DND-41 (cell line): ENCODE measurements at regions not wholly inside any gene's neighbourhood (a gene's known extent, or its start where the extent isn't known, plus 50 kb on each side); places are given as distances from the start of the nearest gene placed in this dataset.

Experiments
- ATAC-seq: fragments of 200-7000 bp; cut with Tn5 transposase; 3 replicates; pipeline ENCODE4 v1.9.1; 2021; ENCODE audit warnings: low read depth; ENCODE audit not compliant: insufficient read depth
- DNase-seq: peaks from one replicate; pipeline ENCODE4 v3.0.0-alpha.2; 2020
- H2AFZ ChIP-seq: 2 replicates; pipeline ENCODE4 v1.6.0; 2012; ENCODE audit warnings: low read depth, low read length
- H3K27ac ChIP-seq: 2 replicates; pipeline ENCODE4 v1.5.1; 2012; ENCODE audit warnings: low read length, inconsistent platforms
- H3K27me3 ChIP-seq: fragments of 200-600 bp; sonication (generic); 2 replicates; pipeline ENCODE4 v1.6.0; 2012; ENCODE audit warnings: low read length, mild to moderate bottlenecking, inconsistent platforms; ENCODE audit not compliant: insufficient read depth, poor library complexity
- H3K36me3 ChIP-seq: 2 replicates; pipeline ENCODE4 v1.5.1; 2012; ENCODE audit warnings: low read length, inconsistent platforms; ENCODE audit not compliant: insufficient read depth
- H3K4me1 ChIP-seq: 2 replicates; pipeline ENCODE4 v1.5.1; 2012; ENCODE audit warnings: mild to moderate bottlenecking, low read length; ENCODE audit not compliant: insufficient read depth
- H3K4me2 ChIP-seq: 2 replicates; pipeline ENCODE4 v1.6.0; 2012; ENCODE audit warnings: mild to moderate bottlenecking, moderate library complexity, low read length, inconsistent platforms; ENCODE audit not compliant: insufficient read depth
- H3K4me3 ChIP-seq, 2 experiments: fragments of 200-600 bp in 1 of 2; shearing (Covaris generic) in 1 of 2; 2 replicates each; pipeline ENCODE4 v1.5.1; 2012 to 2016; ENCODE audit warnings: inconsistent platforms in 2 of 2, low read length in 2 of 2, mild to moderate bottlenecking in 2 of 2, low read depth in 1 of 2, moderate library complexity in 1 of 2
- H3K79me2 ChIP-seq: 2 replicates; pipeline ENCODE4 v1.6.0; 2012; ENCODE audit warnings: low read length, inconsistent platforms; ENCODE audit not compliant: insufficient read depth
- H3K9ac ChIP-seq: 2 replicates; pipeline ENCODE4 v1.6.0; 2012; ENCODE audit warnings: low read depth, mild to moderate bottlenecking, inconsistent platforms, low read length, moderate library complexity
- H3K9me3 ChIP-seq: 2 replicates; pipeline ENCODE4 v1.5.1; 2012; ENCODE audit warnings: low read length, moderate library complexity, mild to moderate bottlenecking, inconsistent platforms; ENCODE audit not compliant: insufficient read depth, severe bottlenecking
- H4K20me1 ChIP-seq: 2 replicates; pipeline ENCODE4 v1.6.0; 2012; ENCODE audit warnings: low read length; ENCODE audit not compliant: insufficient read depth
- EZH2 ChIP-seq: IDR thresholded peaks from 3 replicates; pipeline ENCODE4 v1.6.1; 2012; ENCODE audit warnings: borderline replicate concordance, low read depth, mild to moderate bottlenecking, moderate library complexity, low read length, inconsistent platforms; ENCODE audit not compliant: severe bottlenecking
- TF ChIP-seq, protein P1 (sequence below): IDR thresholded peaks from 2 replicates; pipeline ENCODE4 v1.5.1; 2012; ENCODE audit warnings: borderline replicate concordance, low read length, moderate library complexity, mild to moderate bottlenecking; ENCODE audit not compliant: poor library complexity, severe bottlenecking; ENCODE audit errors: extremely low read depth

DNA sequence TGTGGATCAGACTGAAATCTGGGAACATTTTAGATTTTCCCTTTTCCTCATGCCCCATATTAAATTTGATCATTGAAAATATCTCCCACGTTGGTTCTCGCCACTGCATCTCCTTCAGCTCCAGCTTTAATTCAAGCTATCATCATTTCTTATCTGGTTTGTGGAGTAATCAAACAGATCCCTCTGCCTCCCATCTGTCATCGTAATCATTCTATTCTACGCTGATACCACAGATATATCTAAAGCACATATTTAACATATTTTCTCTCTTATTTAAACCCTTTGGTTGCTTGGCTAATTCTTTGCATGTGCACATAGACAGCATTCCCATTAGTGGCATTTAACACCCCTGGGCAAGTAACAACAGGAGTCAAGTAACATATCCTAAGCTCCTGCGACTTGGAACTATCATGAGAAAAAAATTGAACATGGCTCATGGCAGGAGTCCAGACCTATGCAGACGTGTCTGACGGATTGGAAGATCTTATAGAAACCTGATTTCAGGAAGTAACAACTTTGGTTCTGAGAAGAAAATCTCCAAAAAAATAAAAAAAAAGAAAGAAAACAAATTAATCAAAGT, 158.8 kb upstream of the KYNU start:
- Histone ChIP-seq H3K9me3 (no peaks in the 10 kb centered on the region), H3K4me1 (no peaks in the 10 kb centered on the region), H2AFZ (no peak overlapping the region), H3K27ac (no peak overlapping the region), H3K9ac (no peak overlapping the region), H3K4me3 (no peak overlapping the region), H3K36me3 (no peaks in the 10 kb centered on the region), H4K20me1 (no peaks in the 10 kb centered on the region), H3K27me3 (peaks cover 4% of the 10 kb centered on the region), H3K79me2 (no peaks in the 10 kb centered on the region), H3K4me2 (no peak overlapping the region)
- no peak for DNase-seq
- ATAC-seq, result no peak
- TF ChIP-seq, protein P1, sequence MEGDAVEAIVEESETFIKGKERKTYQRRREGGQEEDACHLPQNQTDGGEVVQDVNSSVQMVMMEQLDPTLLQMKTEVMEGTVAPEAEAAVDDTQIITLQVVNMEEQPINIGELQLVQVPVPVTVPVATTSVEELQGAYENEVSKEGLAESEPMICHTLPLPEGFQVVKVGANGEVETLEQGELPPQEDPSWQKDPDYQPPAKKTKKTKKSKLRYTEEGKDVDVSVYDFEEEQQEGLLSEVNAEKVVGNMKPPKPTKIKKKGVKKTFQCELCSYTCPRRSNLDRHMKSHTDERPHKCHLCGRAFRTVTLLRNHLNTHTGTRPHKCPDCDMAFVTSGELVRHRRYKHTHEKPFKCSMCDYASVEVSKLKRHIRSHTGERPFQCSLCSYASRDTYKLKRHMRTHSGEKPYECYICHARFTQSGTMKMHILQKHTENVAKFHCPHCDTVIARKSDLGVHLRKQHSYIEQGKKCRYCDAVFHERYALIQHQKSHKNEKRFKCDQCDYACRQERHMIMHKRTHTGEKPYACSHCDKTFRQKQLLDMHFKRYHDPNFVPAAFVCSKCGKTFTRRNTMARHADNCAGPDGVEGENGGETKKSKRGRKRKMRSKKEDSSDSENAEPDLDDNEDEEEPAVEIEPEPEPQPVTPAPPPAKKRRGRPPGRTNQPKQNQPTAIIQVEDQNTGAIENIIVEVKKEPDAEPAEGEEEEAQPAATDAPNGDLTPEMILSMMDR, result no peak
- TF ChIP-seq EZH2, result no peak

DNA sequence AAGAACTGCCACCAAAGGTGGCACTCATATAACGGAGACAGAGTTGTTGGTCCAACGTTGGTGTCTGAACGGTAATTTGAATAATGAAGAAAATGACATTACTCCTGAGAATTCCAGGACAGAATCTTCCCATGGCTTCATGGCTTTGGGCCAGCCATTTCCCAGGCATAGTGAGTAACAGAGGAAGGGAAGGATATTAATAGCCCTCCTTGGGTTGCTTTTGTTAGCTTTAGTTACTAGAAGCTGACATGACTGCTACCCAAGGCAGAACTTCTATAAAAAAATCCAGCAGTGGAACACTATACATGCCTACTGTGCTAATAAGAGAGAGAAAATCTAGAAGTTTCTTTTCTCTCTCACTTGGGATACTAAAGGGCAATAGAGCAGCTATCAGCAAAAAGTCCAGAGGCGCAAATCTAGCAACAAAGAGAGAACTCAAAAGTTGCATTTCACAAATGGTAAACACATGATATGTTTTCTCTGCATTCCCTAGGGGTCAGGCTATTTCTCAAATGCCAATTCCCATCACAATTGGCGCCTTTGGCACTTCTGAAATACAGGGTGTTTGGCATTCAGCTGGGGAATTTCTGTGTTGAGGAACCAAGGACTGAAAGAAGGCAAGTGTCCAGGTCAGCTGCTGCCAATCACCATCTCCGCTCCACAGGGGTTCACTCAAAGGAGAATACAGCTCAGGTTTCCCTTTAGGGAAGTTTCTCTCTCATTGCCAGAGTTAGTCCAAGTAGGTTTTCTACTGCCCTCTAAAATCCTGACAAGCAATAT, 160.8 kb upstream of the KYNU start:
- Histone ChIP-seq H3K4me2 (no peak overlapping the region), H3K36me3 (no peaks in the 10 kb centered on the region), H3K9me3 (no peaks in the 10 kb centered on the region), H3K79me2 (no peaks in the 10 kb centered on the region), H3K9ac (no peak overlapping the region), H3K4me3 (no peak overlapping the region), H3K27ac (no peak overlapping the region), H4K20me1 (no peaks in the 10 kb centered on the region), H2AFZ (no peak overlapping the region), H3K4me1 (no peaks in the 10 kb centered on the region), H3K27me3 (peaks cover 4% of the 10 kb centered on the region)
- no peak for TF ChIP-seq EZH2
- TF ChIP-seq, protein P1, result no peak
- no peak for DNase-seq
- ATAC-seq, result no peak

DNA sequence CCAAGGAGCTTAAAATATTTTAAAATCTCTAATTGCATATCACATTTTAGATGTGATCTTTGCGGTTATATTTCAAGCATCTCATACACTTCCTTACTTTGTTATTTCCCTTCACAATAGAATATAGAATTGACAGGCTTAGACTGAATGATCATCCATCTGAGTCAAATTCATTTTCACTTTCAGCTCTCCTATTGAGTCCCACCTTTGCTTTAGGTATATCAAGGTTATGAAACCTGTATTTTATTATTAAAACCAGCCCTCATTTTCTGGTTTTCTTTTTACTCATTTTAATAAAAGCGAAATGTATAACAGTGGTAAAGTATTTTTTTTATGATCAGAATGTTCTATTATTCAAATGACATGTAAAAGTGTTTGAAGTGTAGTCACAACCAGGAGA, 162.9 kb upstream of the KYNU start:
- no peak overlapping the region for H3K27ac ChIP-seq
- H3K36me3 ChIP-seq, result no peaks in the 10 kb centered on the region
- H2AFZ ChIP-seq, result no peak overlapping the region
- H3K9me3 ChIP-seq, result no peaks in the 10 kb centered on the region
- no peak for TF ChIP-seq EZH2
- TF ChIP-seq, protein P1, result no peak
- no peaks in the 10 kb centered on the region for H3K79me2 ChIP-seq
- no peak for ATAC-seq
- no peak overlapping the region for H3K9ac ChIP-seq
- H3K4me1 ChIP-seq, result no peaks in the 10 kb centered on the region
- DNase-seq, result no peak
- H4K20me1 ChIP-seq, result no peaks in the 10 kb centered on the region
- no peak overlapping the region for H3K4me3 ChIP-seq
- no peak overlapping the region for H3K4me2 ChIP-seq
- peaks cover 3% of the 10 kb centered on the region for H3K27me3 ChIP-seq
